ENCODE measurements at regions not wholly inside any gene's neighbourhood (a gene's known extent, or its start where the extent isn't known, plus 50 kb on each side); places are given as distances from the start of the nearest gene placed in this dataset.
A peak's percentile ranks its signal among the peaks of the same experiment; 100 is the strongest.

GRCh38 chr5:125652761-125653160, 770.4 kb upstream of the GRAMD2B start:
- H3K4me3 ChIP-seq (ENCODE audit: low read depth, low read length): no peak overlapping the region
- DNase-seq (ENCODE audit: low read depth): no peak
- in situ Hi-C loops (cut with HindIII; ENCODE audit: low sequenced_read_pairs): no loop called here
- TF ChIP-seq, protein P1, sequence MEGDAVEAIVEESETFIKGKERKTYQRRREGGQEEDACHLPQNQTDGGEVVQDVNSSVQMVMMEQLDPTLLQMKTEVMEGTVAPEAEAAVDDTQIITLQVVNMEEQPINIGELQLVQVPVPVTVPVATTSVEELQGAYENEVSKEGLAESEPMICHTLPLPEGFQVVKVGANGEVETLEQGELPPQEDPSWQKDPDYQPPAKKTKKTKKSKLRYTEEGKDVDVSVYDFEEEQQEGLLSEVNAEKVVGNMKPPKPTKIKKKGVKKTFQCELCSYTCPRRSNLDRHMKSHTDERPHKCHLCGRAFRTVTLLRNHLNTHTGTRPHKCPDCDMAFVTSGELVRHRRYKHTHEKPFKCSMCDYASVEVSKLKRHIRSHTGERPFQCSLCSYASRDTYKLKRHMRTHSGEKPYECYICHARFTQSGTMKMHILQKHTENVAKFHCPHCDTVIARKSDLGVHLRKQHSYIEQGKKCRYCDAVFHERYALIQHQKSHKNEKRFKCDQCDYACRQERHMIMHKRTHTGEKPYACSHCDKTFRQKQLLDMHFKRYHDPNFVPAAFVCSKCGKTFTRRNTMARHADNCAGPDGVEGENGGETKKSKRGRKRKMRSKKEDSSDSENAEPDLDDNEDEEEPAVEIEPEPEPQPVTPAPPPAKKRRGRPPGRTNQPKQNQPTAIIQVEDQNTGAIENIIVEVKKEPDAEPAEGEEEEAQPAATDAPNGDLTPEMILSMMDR (IDR thresholded peaks at IDR 0.05; ENCODE audit: low read depth, low read length, missing control alignments): no peak

- no peak for DNase-seq (ENCODE audit: low read depth)
- in situ Hi-C loops (cut with HindIII; ENCODE audit: low sequenced_read_pairs): no loop called here
- TF ChIP-seq, protein P1 (IDR thresholded peaks at IDR 0.05; ENCODE audit: low read depth, low read length, missing control alignments): no peak
- no peak overlapping the region for H3K4me3 ChIP-seq (ENCODE audit: low read depth, low read length)
Observed at GRCh38 chr5:125654392-125654791, 768.8 kb upstream of the GRAMD2B start.

- in situ Hi-C loops (cut with HindIII; ENCODE audit: low sequenced_read_pairs): no loop called here
- no peak for DNase-seq (ENCODE audit: low read depth)
- no peak overlapping the region for H3K4me3 ChIP-seq (ENCODE audit: low read depth, low read length)
- TF ChIP-seq, protein P1 (IDR thresholded peaks at IDR 0.05; ENCODE audit: low read depth, low read length, missing control alignments): no peak
Observed at GRCh38 chr5:125655156-125655555, 768.1 kb upstream of the GRAMD2B start.

GRCh38 chr5:125657936-125658335, 765.3 kb upstream of the GRAMD2B start:
- in situ Hi-C loops (cut with HindIII; ENCODE audit: low sequenced_read_pairs): no loop called here
- H3K4me3 ChIP-seq (ENCODE audit: low read depth, low read length): no peak overlapping the region
- TF ChIP-seq, protein P1 (IDR thresholded peaks at IDR 0.05; ENCODE audit: low read depth, low read length, missing control alignments): no peak
- no peak for DNase-seq (ENCODE audit: low read depth)

DNA sequence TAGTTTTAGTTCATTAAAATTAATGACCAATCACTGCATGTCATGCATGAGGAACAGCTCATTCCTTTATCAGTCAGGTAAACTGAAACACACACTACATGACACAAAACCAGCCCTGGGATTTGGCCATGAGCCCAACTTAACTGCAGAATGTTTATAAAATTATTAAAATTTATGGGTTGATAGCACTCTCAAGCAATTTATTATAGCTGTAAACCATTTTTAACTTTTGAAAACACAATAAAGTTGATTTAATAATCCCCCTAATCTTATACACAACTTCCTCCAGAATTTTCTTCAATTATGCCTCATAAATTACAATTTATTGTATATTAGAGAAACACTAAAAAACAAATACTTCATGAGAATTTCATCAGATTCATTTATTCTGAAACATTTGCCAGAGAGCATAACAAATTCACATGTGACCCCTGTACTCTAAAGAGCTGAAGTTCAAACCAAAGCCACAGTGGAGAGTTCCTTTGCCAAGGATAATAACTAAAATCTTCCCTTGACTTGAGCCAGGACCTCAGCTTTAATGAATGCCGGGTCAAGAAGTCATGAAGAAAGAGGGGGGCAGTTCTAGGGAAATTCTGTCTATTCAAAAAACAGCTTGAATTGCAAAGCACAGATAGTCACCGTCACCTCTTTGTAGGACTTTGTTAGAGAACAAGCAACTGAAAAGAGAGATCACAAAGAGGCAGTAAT, 763.7 kb upstream of the GRAMD2B start:
- in situ Hi-C loops (cut with HindIII; ENCODE audit: low sequenced_read_pairs): no loop called here
- H3K4me3 ChIP-seq (ENCODE audit: low read depth, low read length): no peak overlapping the region
- DNase-seq (ENCODE audit: low read depth): peak; percentile 74
- TF ChIP-seq, protein P1 (IDR thresholded peaks at IDR 0.05; ENCODE audit: low read depth, low read length, missing control alignments): no peak

- TF ChIP-seq, protein P1 (IDR thresholded peaks at IDR 0.05; ENCODE audit: low read depth, low read length, missing control alignments): no peak
- no peak overlapping the region for H3K4me3 ChIP-seq (ENCODE audit: low read depth, low read length)
- DNase-seq (ENCODE audit: low read depth): no peak
- in situ Hi-C loops (cut with HindIII; ENCODE audit: low sequenced_read_pairs): no loop called here
Observed at GRCh38 chr5:125660231-125660895, 762.8 kb upstream of the GRAMD2B start.
